ENCODE measurements at regions not wholly inside any gene's neighbourhood (a gene's known extent, or its start where the extent isn't known, plus 50 kb on each side); places are given as distances from the start of the nearest gene placed in this dataset.
A peak's percentile ranks its signal among the peaks of the same experiment; 100 is the strongest.

- intact Hi-C loops (cut with DNase I), result no loop called here
- no peaks in the 10 kb centered on the region for H3K4me1 ChIP-seq (ENCODE audit: control insufficient read depth, insufficient read depth, low read length)
- H3K27ac ChIP-seq (ENCODE audit: low read length), result no peak overlapping the region
- DNase-seq (no peak), ATAC-seq (no peak)
- no peaks in the 10 kb centered on the region for H3K27me3 ChIP-seq (ENCODE audit: control insufficient read depth, insufficient read depth)
- no peaks in the 10 kb centered on the region for H3K9me3 ChIP-seq (ENCODE audit: control insufficient read depth, low read length)
- WGBS, result 87% methylated on average over 4 of the region's 4 CpGs
- H3K4me3 ChIP-seq (ENCODE audit: low read length), result no peak overlapping the region
Measured at GRCh38 chr12:13769273-13769672, 212.1 kb downstream of the GRIN2B start.

DNA sequence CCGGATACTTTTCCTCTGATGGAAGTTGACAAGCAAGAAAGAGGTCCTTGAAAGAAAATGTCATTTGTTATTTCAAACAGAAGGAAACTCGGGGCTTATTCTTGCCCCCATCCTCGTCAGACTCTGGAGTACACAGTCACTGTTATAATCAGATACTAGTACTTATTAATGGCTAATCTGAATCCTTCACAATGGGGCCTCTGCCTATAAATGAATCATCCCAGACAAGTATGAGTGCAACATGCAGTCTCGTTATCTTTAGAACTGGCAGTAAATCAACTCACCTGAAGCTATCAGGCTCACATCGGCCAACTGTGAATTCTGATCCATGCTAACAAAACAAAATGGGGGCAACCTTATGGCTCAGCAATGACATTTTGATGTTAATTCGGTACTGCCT is 216.7 kb downstream of the GRIN2B start:
- Histone ChIP-seq H3K9me3 (ENCODE audit: control insufficient read depth, low read length) (no peaks in the 10 kb centered on the region), H3K27ac (ENCODE audit: low read length) (no peak overlapping the region), H3K4me3 (ENCODE audit: low read length) (no peak overlapping the region), H3K27me3 (ENCODE audit: control insufficient read depth, insufficient read depth) (no peaks in the 10 kb centered on the region), H3K4me1 (ENCODE audit: control insufficient read depth, insufficient read depth, low read length) (no peaks in the 10 kb centered on the region)
- 78% methylated on average over 6 of the region's 6 CpGs for WGBS
- DNase-seq, result no peak
- intact Hi-C loops (cut with DNase I), result no loop called here
- no peak for ATAC-seq

- ATAC-seq, result no peak
- intact Hi-C loops (cut with DNase I), result no loop called here
Measured at GRCh38 chr12:13749389-13749788, 232.0 kb downstream of the GRIN2B start.

DNA sequence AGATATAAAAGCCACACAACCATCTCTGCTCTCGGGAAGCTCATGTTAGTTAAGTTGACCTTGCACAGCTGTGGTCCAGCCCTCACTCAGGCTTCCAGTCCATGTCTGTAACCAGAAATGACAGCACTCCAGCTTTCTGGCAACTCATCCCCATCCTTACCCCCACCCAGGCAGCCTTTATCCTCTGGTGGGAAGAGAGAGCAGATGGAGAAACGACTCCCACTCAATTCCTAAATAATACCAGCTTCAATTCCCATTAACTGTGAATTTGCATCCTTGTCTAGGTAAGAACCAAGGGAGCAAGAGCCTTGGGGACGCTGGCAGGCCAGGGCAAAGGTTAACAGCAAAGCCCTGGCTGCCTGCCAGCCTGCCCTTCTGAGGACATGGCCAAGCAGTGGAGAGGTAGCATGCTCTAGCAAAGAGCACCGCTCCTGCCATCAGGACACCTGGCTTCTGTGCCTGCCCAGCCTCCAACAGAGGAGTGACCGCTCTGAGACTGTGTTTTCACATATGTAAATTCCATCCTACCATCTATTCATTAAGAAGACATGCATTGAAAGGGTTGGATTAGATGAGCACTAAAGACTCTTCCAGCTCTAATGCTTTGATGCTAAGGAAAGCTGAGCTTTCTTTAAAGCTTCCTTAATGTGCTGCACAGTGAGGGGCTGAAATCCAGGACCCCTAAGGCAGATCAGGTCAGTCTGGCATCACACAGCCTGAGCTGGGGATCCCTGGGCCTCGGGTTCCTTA is 236.1 kb downstream of the GRIN2B start:
- 62% methylated on average over 6 of the region's 6 CpGs for WGBS
- intact Hi-C loops (cut with DNase I), result no loop called here
- Histone ChIP-seq H3K4me1 (ENCODE audit: control insufficient read depth, insufficient read depth, low read length) (no peaks in the 10 kb centered on the region), H3K4me3 (ENCODE audit: low read length) (no peak overlapping the region), H3K9me3 (ENCODE audit: control insufficient read depth, low read length) (no peaks in the 10 kb centered on the region), H3K27ac (ENCODE audit: low read length) (no peak overlapping the region), H3K27me3 (ENCODE audit: control insufficient read depth, insufficient read depth) (no peaks in the 10 kb centered on the region)
- DNase-seq (peak in 1 of 3 donors; percentile 42), ATAC-seq (no peak)

More at GRCh38 chr12:13749389-13749788, 232.0 kb downstream of the GRIN2B start:
- Histone ChIP-seq H3K27ac (ENCODE audit: low read length) (no peak overlapping the region), H3K4me1 (ENCODE audit: control insufficient read depth, insufficient read depth, low read length) (no peaks in the 10 kb centered on the region), H3K27me3 (ENCODE audit: control insufficient read depth, insufficient read depth) (no peaks in the 10 kb centered on the region), H3K4me3 (ENCODE audit: low read length) (no peak overlapping the region), H3K9me3 (ENCODE audit: control insufficient read depth, low read length) (no peaks in the 10 kb centered on the region)
- WGBS, result 34% methylated on average over 1 of the region's 1 CpG
- DNase-seq, result no peak

- no peak for DNase-seq
- intact Hi-C loops (cut with DNase I), result loop anchor here in 1 of 4 donors (5.0 kb wide), 1 partner anchor 423 kb away; no protein-coding TSS in a partner anchor
- H3K9me3 ChIP-seq (ENCODE audit: control insufficient read depth, low read length), result no peaks in the 10 kb centered on the region
- no peak overlapping the region for H3K4me3 ChIP-seq (ENCODE audit: low read length)
- no peaks in the 10 kb centered on the region for H3K27me3 ChIP-seq (ENCODE audit: control insufficient read depth, insufficient read depth)
- no peak overlapping the region for H3K27ac ChIP-seq (ENCODE audit: low read length)
- no peak for ATAC-seq
- H3K4me1 ChIP-seq (ENCODE audit: control insufficient read depth, insufficient read depth, low read length), result no peaks in the 10 kb centered on the region
- WGBS, result 53% methylated on average over 9 of the region's 9 CpGs
Measured at GRCh38 chr12:13744561-13744960, 236.8 kb downstream of the GRIN2B start.

DNA sequence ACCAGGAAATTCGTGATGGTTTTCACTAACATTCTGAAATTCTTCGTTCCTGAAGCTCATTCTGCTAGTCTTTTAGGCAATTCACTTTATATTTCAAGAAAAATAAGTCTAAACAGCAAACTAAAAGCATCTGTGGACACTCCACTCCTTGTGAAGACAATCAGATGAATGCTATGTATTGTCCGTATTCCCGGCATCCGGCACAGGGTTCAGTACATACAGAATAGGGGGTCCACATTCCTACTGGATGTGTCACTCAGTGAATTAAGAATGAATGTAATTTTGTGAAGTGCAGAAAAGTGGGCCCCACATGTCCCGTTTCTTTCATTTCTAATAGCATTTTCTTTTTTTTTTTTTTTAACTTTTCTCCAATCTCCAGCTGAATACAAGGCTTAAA is 241.3 kb downstream of the GRIN2B start:
- no peaks in the 10 kb centered on the region for H3K27me3 ChIP-seq (ENCODE audit: control insufficient read depth, insufficient read depth)
- WGBS, result 60% methylated on average over 6 of the region's 6 CpGs
- H3K27ac ChIP-seq (ENCODE audit: low read length), result no peak overlapping the region
- no peak for DNase-seq
- ATAC-seq, result no peak
- no peaks in the 10 kb centered on the region for H3K9me3 ChIP-seq (ENCODE audit: control insufficient read depth, low read length)
- no peak overlapping the region for H3K4me3 ChIP-seq (ENCODE audit: low read length)
- no peaks in the 10 kb centered on the region for H3K4me1 ChIP-seq (ENCODE audit: control insufficient read depth, insufficient read depth, low read length)
- intact Hi-C loops (cut with DNase I), result loop anchor here in 1 of 4 donors (5.0 kb wide), 1 partner anchor 427 kb away; no protein-coding TSS in a partner anchor

- ATAC-seq (no peak), DNase-seq (no peak)
- intact Hi-C loops (cut with DNase I), result loop anchor here (5.0 kb wide), 2 partner anchors 207 to 432 kb away; no protein-coding TSS in a partner anchor
- Histone ChIP-seq H3K9me3 (ENCODE audit: control insufficient read depth, low read length) (no peaks in the 10 kb centered on the region), H3K27ac (ENCODE audit: low read length) (no peak overlapping the region), H3K4me3 (ENCODE audit: low read length) (no peak overlapping the region), H3K27me3 (ENCODE audit: control insufficient read depth, insufficient read depth) (no peaks in the 10 kb centered on the region), H3K4me1 (ENCODE audit: control insufficient read depth, insufficient read depth, low read length) (no peaks in the 10 kb centered on the region)
- WGBS, result 83% methylated on average over 5 of the region's 5 CpGs
Measured at GRCh38 chr12:13735734-13736133, 245.7 kb downstream of the GRIN2B start.

GRCh38 chr12:13734584-13735152 is 246.7 kb downstream of the GRIN2B start:
- Histone ChIP-seq H3K4me3 (ENCODE audit: low read length) (no peak overlapping the region), H3K9me3 (ENCODE audit: control insufficient read depth, low read length) (no peaks in the 10 kb centered on the region), H3K4me1 (ENCODE audit: control insufficient read depth, insufficient read depth, low read length) (no peaks in the 10 kb centered on the region), H3K27me3 (ENCODE audit: control insufficient read depth, insufficient read depth) (no peaks in the 10 kb centered on the region), H3K27ac (ENCODE audit: low read length) (no peak overlapping the region)
- 44% methylated on average over 2 of the region's 2 CpGs for WGBS
- DNase-seq (no peak), ATAC-seq (no peak)
- intact Hi-C loops (cut with DNase I), result loop anchor here (5.0 kb wide), 2 partner anchors 208 to 433 kb away; no protein-coding TSS in a partner anchor

DNA sequence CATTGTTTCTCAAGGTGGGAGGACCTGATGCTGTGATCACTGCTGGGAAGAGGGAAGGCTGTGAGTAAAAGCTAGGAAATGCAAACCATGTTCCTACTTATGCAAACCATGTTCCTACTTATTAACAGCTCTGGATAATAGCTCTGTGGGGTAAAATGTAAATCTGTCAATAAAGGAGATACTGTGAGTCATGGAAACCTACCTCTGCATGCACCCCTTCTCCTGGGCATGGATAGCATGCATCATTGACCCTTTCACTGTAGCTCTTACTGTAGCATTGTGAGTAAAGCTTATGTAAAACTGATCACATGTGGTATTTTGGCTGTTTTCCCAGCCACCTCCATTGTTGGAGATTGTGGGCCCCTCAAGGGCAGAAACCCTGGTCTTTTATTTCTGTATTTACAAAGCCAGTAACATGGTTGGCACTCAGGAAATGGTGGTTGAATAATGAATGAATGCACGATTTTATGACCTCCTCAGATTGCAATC is 253.7 kb downstream of the GRIN2B start:
- Histone ChIP-seq H3K4me1 (ENCODE audit: control insufficient read depth, insufficient read depth, low read length) (no peaks in the 10 kb centered on the region), H3K4me3 (ENCODE audit: low read length) (no peak overlapping the region), H3K27ac (ENCODE audit: low read length) (no peak overlapping the region), H3K9me3 (ENCODE audit: control insufficient read depth, low read length) (no peaks in the 10 kb centered on the region), H3K27me3 (ENCODE audit: control insufficient read depth, insufficient read depth) (no peaks in the 10 kb centered on the region)
- intact Hi-C loops (cut with DNase I), result no loop called here
- WGBS, result 41% methylated on average over 1 of the region's 1 CpG
- no peak for ATAC-seq
- DNase-seq, result no peak

DNA sequence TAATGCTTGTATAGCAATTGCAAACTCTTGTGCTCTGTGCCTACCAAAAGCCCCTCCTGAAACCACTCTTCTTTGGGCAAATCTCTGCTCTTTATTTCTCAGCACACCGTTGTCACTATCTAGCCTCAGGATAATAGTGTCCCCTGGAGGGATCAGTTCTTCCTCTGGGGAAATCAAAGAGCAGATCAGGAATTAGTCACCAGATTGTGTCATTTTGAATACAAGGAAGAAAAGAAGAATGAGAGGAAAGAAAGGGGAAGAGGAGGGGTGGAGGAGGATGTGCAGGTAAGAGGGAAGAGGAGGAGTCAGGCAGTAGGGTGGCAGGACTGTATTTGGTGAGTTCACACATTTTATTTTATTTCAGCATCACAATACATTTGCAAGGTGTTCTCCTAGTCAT is 256.4 kb downstream of the GRIN2B start:
- Histone ChIP-seq H3K4me3 (ENCODE audit: low read length) (no peak overlapping the region), H3K27ac (ENCODE audit: low read length) (no peak overlapping the region), H3K9me3 (ENCODE audit: control insufficient read depth, low read length) (no peaks in the 10 kb centered on the region), H3K27me3 (ENCODE audit: control insufficient read depth, insufficient read depth) (no peaks in the 10 kb centered on the region), H3K4me1 (ENCODE audit: control insufficient read depth, insufficient read depth, low read length) (no peaks in the 10 kb centered on the region)
- WGBS, result 39% methylated on average over 1 of the region's 1 CpG
- intact Hi-C loops (cut with DNase I), result no loop called here
- no peak for ATAC-seq
- no peak for DNase-seq

- ATAC-seq, result no peak
- no peaks in the 10 kb centered on the region for H3K9me3 ChIP-seq (ENCODE audit: control insufficient read depth, low read length)
- H3K27me3 ChIP-seq (ENCODE audit: control insufficient read depth, insufficient read depth), result no peaks in the 10 kb centered on the region
- H3K4me3 ChIP-seq (ENCODE audit: low read length), result no peak overlapping the region
- WGBS, result 48% methylated on average over 1 of the region's 1 CpG
- no peaks in the 10 kb centered on the region for H3K4me1 ChIP-seq (ENCODE audit: control insufficient read depth, insufficient read depth, low read length)
- intact Hi-C loops (cut with DNase I), result no loop called here
- no peak for DNase-seq
- H3K27ac ChIP-seq (ENCODE audit: low read length), result no peak overlapping the region
Measured at GRCh38 chr12:13724136-13724535, 257.3 kb downstream of the GRIN2B start.

All from right cardiac atrium (tissue), 5 donors.